ENCODE measurements at regions not wholly inside any gene's neighbourhood (a gene's known extent, or its start where the extent isn't known, plus 50 kb on each side); places are given as distances from the start of the nearest gene placed in this dataset.

GRCh38 chr2:120460511-120460910 lies 114.6 kb downstream of the INHBB start:
- TF ChIP-seq CTCF (IDR thresholded peaks at IDR 0.05): no peak
- no peak for TF ChIP-seq POLR2A (IDR thresholded peaks at IDR 0.05)
